ENCODE measurements at regions not wholly inside any gene's neighbourhood (a gene's known extent, or its start where the extent isn't known, plus 50 kb on each side); places are given as distances from the start of the nearest gene placed in this dataset.

- TF ChIP-seq CTCF (IDR thresholded peaks at IDR 0.05; ENCODE audit: poor library complexity): no peak
- TF ChIP-seq EZH2 (IDR thresholded peaks at IDR 0.05; ENCODE audit: borderline replicate concordance): no peak
- TF ChIP-seq EZH2phosphoT487 (IDR thresholded peaks at IDR 0.05; ENCODE audit: low read depth, severe bottlenecking, unreplicated experiment): no peak
Measured at GRCh38 chr1:191857600-191857999, 300.7 kb upstream of the RGS18 start.
